ENCODE measurements at regions not wholly inside any gene's neighbourhood (a gene's known extent, or its start where the extent isn't known, plus 50 kb on each side); places are given as distances from the start of the nearest gene placed in this dataset.

GRCh38 chr3:90036939-90037469, 929.6 kb downstream of the EPHA3 start:
- no peak for TF ChIP-seq POLR2A (IDR thresholded peaks at IDR 0.05; ENCODE audit: low read depth, low read length)
- no peak for TF ChIP-seq POLR2AphosphoS5 (IDR thresholded peaks at IDR 0.05; ENCODE audit: low read depth, low read length)

All from GM12892 (cell line).